Kidney epithelial cell (primary cell): ENCODE measurements at regions not wholly inside any gene's neighbourhood (a gene's known extent, or its start where the extent isn't known, plus 50 kb on each side); places are given as distances from the start of the nearest gene placed in this dataset.

Experiments
- DNase-seq: peaks from one replicate; pipeline ENCODE4 v3.0.0-alpha.2; 2010; ENCODE audit warnings: low read depth
- H3K27me3 ChIP-seq: 2 replicates; pipeline ENCODE4 v1.6.0; 2011; ENCODE audit warnings: low read length; ENCODE audit not compliant: control insufficient read depth, insufficient read depth
- H3K36me3 ChIP-seq: 2 replicates; pipeline ENCODE4 v1.5.1; 2011; ENCODE audit warnings: low read length; ENCODE audit not compliant: control insufficient read depth, insufficient read depth
- H3K4me3 ChIP-seq: 2 replicates; pipeline ENCODE4 v1.5.1; 2011; ENCODE audit warnings: low read depth, mild to moderate bottlenecking, control low read depth, low read length
- CTCF ChIP-seq: IDR thresholded peaks from 2 replicates; pipeline ENCODE4 v1.5.1; 2011; ENCODE audit warnings: mild to moderate bottlenecking, moderate library complexity, low read length, control low read depth, inconsistent platforms; ENCODE audit not compliant: insufficient read depth, poor library complexity, severe bottlenecking

DNA sequence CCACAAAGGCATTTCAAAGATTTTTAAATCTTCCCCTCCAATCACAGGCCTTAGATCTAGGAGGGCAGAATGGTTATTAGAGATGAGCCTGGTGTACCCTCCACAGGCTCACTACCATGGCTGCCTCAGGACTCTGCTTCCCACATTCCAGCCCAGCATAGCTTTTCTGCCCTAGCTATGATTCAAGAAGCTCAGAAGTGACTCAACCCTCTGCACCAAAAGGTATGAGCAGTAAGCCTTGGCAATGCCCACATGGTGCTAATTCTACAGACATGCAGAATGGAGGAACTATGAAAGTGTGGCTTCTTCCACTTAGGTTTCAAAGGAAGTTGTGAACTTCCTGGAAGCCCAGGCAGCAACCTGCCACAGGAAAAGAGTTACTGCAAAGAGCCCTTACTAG lies 786.2 kb downstream of the SLITRK6 start:
- no peaks in the 10 kb centered on the region for H3K27me3 ChIP-seq
- no peak for TF ChIP-seq CTCF
- DNase-seq, result no peak
- no peaks in the 10 kb centered on the region for H3K36me3 ChIP-seq
- no peak overlapping the region for H3K4me3 ChIP-seq

GRCh38 chr13:85009447-85009846 lies 789.8 kb downstream of the SLITRK6 start:
- TF ChIP-seq CTCF, result no peak
- Histone ChIP-seq H3K4me3 (no peak overlapping the region), H3K36me3 (no peaks in the 10 kb centered on the region), H3K27me3 (no peaks in the 10 kb centered on the region)
- no peak for DNase-seq

- no peak overlapping the region for H3K4me3 ChIP-seq
- H3K27me3 ChIP-seq, result no peaks in the 10 kb centered on the region
- TF ChIP-seq CTCF, result no peak
- H3K36me3 ChIP-seq, result no peaks in the 10 kb centered on the region
- no peak for DNase-seq
Observed at GRCh38 chr13:84999252-84999651, 800.0 kb downstream of the SLITRK6 start.

- Histone ChIP-seq H3K4me3 (no peak overlapping the region), H3K36me3 (no peaks in the 10 kb centered on the region), H3K27me3 (no peaks in the 10 kb centered on the region)
- TF ChIP-seq CTCF, result no peak
- DNase-seq, result no peak
Observed at GRCh38 chr13:84998681-84999080, 800.5 kb downstream of the SLITRK6 start.

DNA sequence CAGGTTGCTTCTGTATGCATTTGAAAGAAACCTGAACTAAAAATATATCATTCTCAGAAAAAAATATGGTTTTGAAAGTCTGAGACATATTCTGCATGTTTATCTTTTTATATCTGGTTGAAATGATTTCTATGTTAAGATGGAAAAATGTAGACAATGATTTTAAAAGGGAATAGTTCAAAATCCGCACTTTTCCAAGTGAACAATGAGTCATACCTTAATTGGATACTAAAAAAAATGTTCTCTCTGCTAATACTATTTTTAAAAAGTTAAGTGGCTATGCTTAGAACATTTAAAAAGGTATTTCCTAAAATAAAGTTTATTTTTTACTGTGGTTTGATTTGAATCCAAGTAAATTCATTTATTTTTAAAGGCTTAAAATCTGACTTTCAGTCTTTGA lies 801.4 kb downstream of the SLITRK6 start:
- H3K4me3 ChIP-seq, result no peak overlapping the region
- no peak for DNase-seq
- no peak for TF ChIP-seq CTCF
- no peaks in the 10 kb centered on the region for H3K36me3 ChIP-seq
- H3K27me3 ChIP-seq, result no peaks in the 10 kb centered on the region

DNA sequence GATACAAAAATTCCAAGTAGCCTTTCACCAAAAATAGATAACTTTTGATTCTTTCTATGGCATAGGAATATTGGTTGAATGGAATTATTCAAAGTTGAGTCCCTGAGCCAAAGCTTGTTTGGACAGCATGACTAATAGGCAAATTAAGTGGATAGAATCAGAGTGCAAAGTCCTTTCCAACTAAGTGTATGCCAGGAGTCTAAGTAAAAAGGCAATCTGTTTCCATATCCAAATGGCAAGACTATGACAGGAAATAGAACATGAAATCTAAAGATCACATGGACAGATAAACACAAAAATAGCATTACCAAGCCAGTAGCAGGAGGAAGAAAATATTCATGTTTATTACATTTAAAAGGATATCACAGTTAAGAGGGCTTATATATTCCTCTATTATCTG lies 804.6 kb downstream of the SLITRK6 start:
- Histone ChIP-seq H3K36me3 (no peaks in the 10 kb centered on the region), H3K27me3 (no peaks in the 10 kb centered on the region), H3K4me3 (no peak overlapping the region)
- no peak for DNase-seq
- TF ChIP-seq CTCF, result no peak
